Osteoblast (primary cell): ENCODE measurements at regions not wholly inside any gene's neighbourhood (a gene's known extent, or its start where the extent isn't known, plus 50 kb on each side); places are given as distances from the start of the nearest gene placed in this dataset.

Experiments used
- DNase-seq: peaks from one replicate; pipeline ENCODE4 v3.0.0; 2011; ENCODE audit warnings: low spot score, mixed read lengths; ENCODE audit not compliant: insufficient read length; ENCODE audit errors: missing footprints
- H2AFZ ChIP-seq: 2 replicates; pipeline ENCODE4 v1.6.0; 2011; ENCODE audit warnings: mild to moderate bottlenecking, low read length
- H3K27ac ChIP-seq: 2 replicates; pipeline ENCODE4 v1.5.1; 2011; ENCODE audit warnings: mild to moderate bottlenecking, low read depth, low read length, moderate library complexity
- H3K27me3 ChIP-seq: 2 replicates; pipeline ENCODE4 v1.6.0; 2012; ENCODE audit warnings: mild to moderate bottlenecking, control low read depth, inconsistent platforms, low read length, moderate library complexity; ENCODE audit not compliant: insufficient read depth
- H3K36me3 ChIP-seq: 2 replicates; pipeline ENCODE4 v1.5.1; 2011; ENCODE audit warnings: mild to moderate bottlenecking, low read length, control low read depth, moderate library complexity; ENCODE audit not compliant: insufficient read depth
- H3K4me1 ChIP-seq: 2 replicates; pipeline ENCODE4 v1.5.1; 2011; ENCODE audit warnings: mild to moderate bottlenecking, low read length, control low read depth, moderate library complexity; ENCODE audit not compliant: insufficient read depth
- H3K4me2 ChIP-seq: 2 replicates; pipeline ENCODE4 v1.6.0; 2011; ENCODE audit warnings: mild to moderate bottlenecking, low read length; ENCODE audit not compliant: insufficient read depth
- H3K4me3 ChIP-seq: fragments of 200-600 bp; sonication (generic); 3 replicates; pipeline ENCODE4 v1.5.1; 2012; ENCODE audit warnings: mild to moderate bottlenecking, low read length, inconsistent platforms; ENCODE audit not compliant: insufficient read depth
- H3K79me2 ChIP-seq: 2 replicates; pipeline ENCODE4 v1.6.0; 2012; ENCODE audit warnings: mild to moderate bottlenecking, low read length, control low read depth, inconsistent platforms; ENCODE audit not compliant: insufficient read depth
- H3K9me3 ChIP-seq: 2 replicates; pipeline ENCODE4 v1.5.1; 2011; ENCODE audit warnings: low read depth, low read length, control low read depth
- H4K20me1 ChIP-seq: 2 replicates; pipeline ENCODE4 v1.6.0; 2012; ENCODE audit warnings: mild to moderate bottlenecking, low read length, control low read depth; ENCODE audit not compliant: insufficient read depth
- TF ChIP-seq, protein P1 (sequence below): IDR thresholded peaks from 2 replicates; pipeline ENCODE4 v1.5.1; 2011; ENCODE audit warnings: mild to moderate bottlenecking, low read depth, low read length, moderate library complexity; ENCODE audit errors: extremely low read depth

DNA sequence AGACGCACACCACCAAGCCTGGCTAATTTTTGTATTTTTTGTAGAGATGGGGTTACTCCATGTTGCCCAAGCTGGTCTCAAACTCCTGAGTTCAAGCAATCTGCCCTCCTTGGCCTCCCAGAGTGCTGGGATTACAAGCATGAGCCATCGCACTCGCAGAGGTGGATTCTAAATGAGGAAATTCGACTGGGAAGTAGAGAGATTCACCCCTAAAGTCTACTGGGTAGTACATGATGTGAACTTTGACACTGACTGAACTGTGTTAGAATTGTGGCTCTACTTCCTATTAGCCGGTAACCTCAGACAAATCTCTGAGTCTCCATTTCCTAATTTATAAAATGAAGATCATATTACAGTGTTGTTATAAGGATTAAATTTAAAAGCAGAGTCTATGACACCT, 276.0 kb upstream of the NR5A2 start:
- TF ChIP-seq, protein P1, sequence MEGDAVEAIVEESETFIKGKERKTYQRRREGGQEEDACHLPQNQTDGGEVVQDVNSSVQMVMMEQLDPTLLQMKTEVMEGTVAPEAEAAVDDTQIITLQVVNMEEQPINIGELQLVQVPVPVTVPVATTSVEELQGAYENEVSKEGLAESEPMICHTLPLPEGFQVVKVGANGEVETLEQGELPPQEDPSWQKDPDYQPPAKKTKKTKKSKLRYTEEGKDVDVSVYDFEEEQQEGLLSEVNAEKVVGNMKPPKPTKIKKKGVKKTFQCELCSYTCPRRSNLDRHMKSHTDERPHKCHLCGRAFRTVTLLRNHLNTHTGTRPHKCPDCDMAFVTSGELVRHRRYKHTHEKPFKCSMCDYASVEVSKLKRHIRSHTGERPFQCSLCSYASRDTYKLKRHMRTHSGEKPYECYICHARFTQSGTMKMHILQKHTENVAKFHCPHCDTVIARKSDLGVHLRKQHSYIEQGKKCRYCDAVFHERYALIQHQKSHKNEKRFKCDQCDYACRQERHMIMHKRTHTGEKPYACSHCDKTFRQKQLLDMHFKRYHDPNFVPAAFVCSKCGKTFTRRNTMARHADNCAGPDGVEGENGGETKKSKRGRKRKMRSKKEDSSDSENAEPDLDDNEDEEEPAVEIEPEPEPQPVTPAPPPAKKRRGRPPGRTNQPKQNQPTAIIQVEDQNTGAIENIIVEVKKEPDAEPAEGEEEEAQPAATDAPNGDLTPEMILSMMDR: no peak
- H4K20me1 ChIP-seq: no peaks in the 10 kb centered on the region
- H3K4me1 ChIP-seq: no peaks in the 10 kb centered on the region
- H3K9me3 ChIP-seq: peaks cover 2% of the 10 kb centered on the region
- no peak overlapping the region for H3K27ac ChIP-seq
- DNase-seq: no peak
- H3K79me2 ChIP-seq: no peaks in the 10 kb centered on the region
- no peaks in the 10 kb centered on the region for H3K36me3 ChIP-seq
- no peak overlapping the region for H3K4me2 ChIP-seq
- H3K4me3 ChIP-seq: no peak overlapping the region
- peaks cover 22% of the 10 kb centered on the region for H3K27me3 ChIP-seq
- no peak overlapping the region for H2AFZ ChIP-seq

DNA sequence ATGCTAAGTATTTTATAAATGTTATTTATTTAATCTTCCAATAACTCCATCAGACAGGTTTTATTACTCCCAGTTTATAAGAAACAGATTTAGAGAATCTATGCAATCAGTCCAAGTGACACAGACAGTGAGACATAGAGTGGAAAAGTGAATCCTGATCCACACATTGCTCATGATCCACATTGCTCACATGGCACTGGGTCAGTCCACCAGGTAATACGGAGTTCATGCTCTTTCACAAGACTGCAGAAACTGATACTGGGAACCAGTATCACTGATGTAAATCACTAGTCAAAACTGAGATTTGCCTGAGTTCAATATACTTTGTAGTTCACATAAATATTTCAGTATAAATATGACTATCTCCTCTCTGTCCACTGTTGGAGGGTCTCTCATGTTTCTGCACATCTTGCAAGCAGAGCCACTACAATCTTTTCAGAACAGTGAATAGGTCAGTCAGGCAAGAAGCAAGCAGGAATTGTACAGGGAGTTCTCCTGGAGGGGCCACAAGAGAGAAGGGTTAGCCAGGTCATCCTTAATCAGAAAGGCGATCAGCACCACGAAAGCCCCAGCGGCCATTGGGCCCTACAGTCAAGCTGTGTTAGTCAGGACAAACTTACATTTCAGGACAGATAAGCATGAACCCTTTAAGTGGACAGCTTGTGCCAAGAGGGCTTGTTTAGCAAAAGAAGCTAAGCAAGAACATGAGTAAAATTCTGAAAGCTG, 275.4 kb upstream of the NR5A2 start:
- Histone ChIP-seq H3K27ac (no peak overlapping the region), H3K9me3 (peaks cover 2% of the 10 kb centered on the region), H3K4me2 (no peak overlapping the region), H3K27me3 (peaks cover 16% of the 10 kb centered on the region), H3K4me3 (no peak overlapping the region), H4K20me1 (no peaks in the 10 kb centered on the region), H3K36me3 (no peaks in the 10 kb centered on the region), H2AFZ (no peak overlapping the region), H3K79me2 (no peaks in the 10 kb centered on the region), H3K4me1 (no peaks in the 10 kb centered on the region)
- no peak for DNase-seq
- TF ChIP-seq, protein P1: no peak

DNA sequence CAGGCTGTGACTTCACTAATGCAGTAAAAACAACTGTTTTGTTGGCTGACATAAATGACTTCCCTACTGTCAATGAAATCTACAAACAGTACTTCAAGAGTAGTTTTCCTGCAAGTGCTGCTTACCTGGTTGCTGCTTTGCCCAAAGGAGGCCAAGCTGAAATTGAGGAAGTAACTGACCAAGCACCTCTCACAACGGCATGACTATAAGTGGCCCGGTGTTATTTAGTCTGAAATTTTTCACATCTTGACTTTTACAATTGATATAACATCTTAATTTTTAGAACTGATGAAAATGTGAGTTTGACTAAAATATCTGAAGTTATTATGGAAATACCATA, 274.9 kb upstream of the NR5A2 start:
- no peaks in the 10 kb centered on the region for H4K20me1 ChIP-seq
- H3K4me1 ChIP-seq: no peaks in the 10 kb centered on the region
- no peak overlapping the region for H3K4me3 ChIP-seq
- H3K36me3 ChIP-seq: no peaks in the 10 kb centered on the region
- peaks cover 2% of the 10 kb centered on the region for H3K9me3 ChIP-seq
- no peak overlapping the region for H3K4me2 ChIP-seq
- TF ChIP-seq, protein P1: no peak
- no peaks in the 10 kb centered on the region for H3K79me2 ChIP-seq
- H3K27me3 ChIP-seq: peaks cover 14% of the 10 kb centered on the region
- H3K27ac ChIP-seq: no peak overlapping the region
- H2AFZ ChIP-seq: no peak overlapping the region
- DNase-seq: no peak

DNA sequence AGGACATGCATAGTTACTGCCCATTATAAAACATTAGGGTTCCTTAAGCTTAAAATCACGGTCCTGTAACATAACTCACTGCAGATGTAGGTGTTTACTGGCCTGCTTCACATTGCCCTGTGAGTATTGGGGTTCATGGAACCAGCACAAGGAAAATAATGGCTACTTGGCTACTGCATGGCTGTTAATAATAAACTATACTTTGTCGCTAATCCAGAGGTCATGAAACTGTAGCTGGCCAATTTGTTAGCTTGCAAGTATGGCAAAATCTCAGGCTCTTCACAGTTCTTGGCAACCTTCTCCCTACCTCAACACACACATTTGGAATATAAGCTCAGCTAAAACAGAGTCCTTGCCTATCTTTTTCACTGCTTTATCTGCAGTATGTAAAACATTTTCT, 274.0 kb upstream of the NR5A2 start:
- Histone ChIP-seq H2AFZ (no peak overlapping the region), H3K4me3 (no peak overlapping the region), H3K9me3 (peaks cover 2% of the 10 kb centered on the region), H3K36me3 (no peaks in the 10 kb centered on the region), H3K27me3 (peaks cover 5% of the 10 kb centered on the region), H3K4me2 (no peak overlapping the region), H3K4me1 (no peaks in the 10 kb centered on the region), H3K27ac (no peak overlapping the region), H3K79me2 (no peaks in the 10 kb centered on the region), H4K20me1 (no peaks in the 10 kb centered on the region)
- TF ChIP-seq, protein P1: no peak
- DNase-seq: no peak
